Endothelial cell of umbilical vein (primary cell): ENCODE measurements at regions not wholly inside any gene's neighbourhood (a gene's known extent, or its start where the extent isn't known, plus 50 kb on each side); places are given as distances from the start of the nearest gene placed in this dataset.

Experiments used
- BruUV-seq: library from RNA; stranded (reverse); fragments of 400-500 nt; replicated peaks from 2 replicates; lab custom pipeline; 2021; lab: Mats Ljungman, UMichigan
- CTCF ChIA-PET: fragments of 300-600, 350-600 bp; sonication (Branson Sonifier 250); formaldehyde crosslinking; loops from one replicate; lab custom pipeline; 2021; ENCODE audit warnings: antibody characterized with exemption, inconsistent platforms; lab: Charles Lee
- POLR2A ChIA-PET: fragments of 300-600, 350-600 bp; sonication (Branson Sonifier 250); formaldehyde crosslinking; loops from one replicate; lab custom pipeline; 2021; ENCODE audit warnings: antibody characterized with exemption, inconsistent platforms; lab: Charles Lee
- DNase-seq: peaks from one replicate; pipeline ENCODE4 v3.0.0-alpha.2; 2011; ENCODE audit warnings: low read depth, low spot score
- FAIRE-seq: peaks from 2 replicates; lab custom pipeline; 2011; peaks lifted over from hg19 to GRCh38; lab: Jason Lieb, UNC
- H2AFZ ChIP-seq: 2 replicates; pipeline ENCODE4 v1.6.0; 2012; ENCODE audit warnings: low read depth, low read length, control low read depth, inconsistent platforms
- H3K27ac ChIP-seq: 2 replicates; pipeline ENCODE4 v1.5.1; 2011; ENCODE audit warnings: low read depth, mild to moderate bottlenecking, control low read depth, low read length, moderate library complexity; ENCODE audit not compliant: insufficient read depth
- H3K27me3 ChIP-seq, 2 experiments: 2 replicates each; pipeline versions ENCODE4 v1.6.0 to v1.6.1; 2011; ENCODE audit warnings: low read length in 2 of 2, mixed read lengths in 1 of 2; ENCODE audit not compliant: control insufficient read depth in 2 of 2, insufficient read depth in 2 of 2
- H3K36me3 ChIP-seq, 2 experiments: 2 replicates in 1 of 2; 3 replicates in 1 of 2; pipeline ENCODE4 v1.5.1; 2011; ENCODE audit warnings: low read length in 2 of 2, mild to moderate bottlenecking in 1 of 2, moderate library complexity in 1 of 2; ENCODE audit not compliant: control insufficient read depth in 2 of 2, insufficient read depth in 2 of 2; ENCODE audit errors: extremely low read depth in 1 of 2
- H3K4me1 ChIP-seq: 3 replicates; pipeline ENCODE4 v1.5.1; 2011; ENCODE audit warnings: mild to moderate bottlenecking, low read length; ENCODE audit not compliant: control insufficient read depth, insufficient read depth; ENCODE audit errors: extremely low read depth
- H3K4me2 ChIP-seq: 2 replicates; pipeline ENCODE4 v1.6.1; 2011; ENCODE audit warnings: low read length, control low read depth, mixed read lengths; ENCODE audit not compliant: insufficient read depth
- H3K4me3 ChIP-seq, 3 experiments: fragments of 200-600 bp in 1 of 3; sonication (generic), shearing (Covaris generic) in 1 of 3; replicated peaks in 1 of 3; 2 replicates each; pipeline ENCODE4 v1.5.1; 2011 to 2016; ENCODE audit warnings: control low read depth in 3 of 3, low read length in 3 of 3, mild to moderate bottlenecking in 2 of 3, inconsistent platforms in 1 of 3, low read depth in 1 of 3, moderate library complexity in 1 of 3; ENCODE audit not compliant: insufficient read depth in 1 of 3
- H3K79me2 ChIP-seq: 2 replicates; pipeline ENCODE4 v1.6.0; 2012; ENCODE audit warnings: low read length, inconsistent platforms; ENCODE audit not compliant: control insufficient read depth, insufficient read depth
- H3K9ac ChIP-seq: replicated peaks from 2 replicates; pipeline ENCODE3; 2011; ENCODE audit warnings: low read length, control low read depth; ENCODE audit not compliant: insufficient read depth; ENCODE audit errors: extremely low read depth
- H3K9me1 ChIP-seq: replicated peaks from 3 replicates; pipeline ENCODE4 v1.6.0; 2011; ENCODE audit warnings: mild to moderate bottlenecking, low read length; ENCODE audit not compliant: control insufficient read depth, insufficient read depth; ENCODE audit errors: extremely low read depth
- H3K9me3 ChIP-seq: replicated peaks from 2 replicates; pipeline ENCODE4 v1.5.1; 2012; ENCODE audit warnings: low read length, inconsistent platforms; ENCODE audit not compliant: control insufficient read depth, insufficient read depth
- H4K20me1 ChIP-seq: replicated peaks from 2 replicates; pipeline ENCODE3; 2011; ENCODE audit warnings: mild to moderate bottlenecking, low read length; ENCODE audit not compliant: control insufficient read depth, insufficient read depth; ENCODE audit errors: extremely low read depth
- EZH2 ChIP-seq: IDR thresholded peaks from 2 replicates; pipeline ENCODE4 v1.6.1; 2012; ENCODE audit warnings: borderline replicate concordance, low read depth, mild to moderate bottlenecking, moderate library complexity, low read length, inconsistent platforms; ENCODE audit not compliant: severe bottlenecking
- FOS ChIP-seq: IDR thresholded peaks from 2 replicates; pipeline ENCODE4 v1.6.1; 2011; ENCODE audit warnings: mild to moderate bottlenecking, low read length, moderate library complexity, borderline replicate concordance; ENCODE audit not compliant: insufficient read depth
- GATA2 ChIP-seq: IDR thresholded peaks from 2 replicates; pipeline ENCODE4 v1.7.0; 2011; ENCODE audit warnings: low read depth, mild to moderate bottlenecking, moderate library complexity, mixed read lengths, low read length; ENCODE audit not compliant: insufficient read length, insufficient read depth
- JUN ChIP-seq: IDR thresholded peaks from 2 replicates; pipeline ENCODE4 v1.6.1; 2011; ENCODE audit warnings: borderline replicate concordance, low read depth; ENCODE audit not compliant: insufficient read length, insufficient read depth
- MYC ChIP-seq: IDR thresholded peaks from one replicate; pipeline ENCODE4 v1.6.1; 2011; ENCODE audit warnings: mild to moderate bottlenecking, low read depth, low read length
- POLR2A ChIP-seq: IDR thresholded peaks from 2 replicates; pipeline ENCODE4 v1.6.1; 2012; ENCODE audit warnings: low read depth, mild to moderate bottlenecking, control low read depth, low read length
- POLR2AphosphoS5 ChIP-seq: IDR thresholded peaks from 2 replicates; pipeline ENCODE4 v1.6.1; 2012; ENCODE audit warnings: low read depth, mild to moderate bottlenecking, control low read depth, low read length, moderate library complexity; ENCODE audit not compliant: insufficient read depth
- dilution Hi-C: fragments of 300-500 bp; cut with MboI; formaldehyde crosslinking; loops from one replicate; pipeline ENCODE4 v1.15.0; 2019; ENCODE audit warnings: low sequenced_read_pairs; ENCODE audit not compliant: extremely low pct_ligation_motif_present
- intact Hi-C: fragments of 100-400 bp; cut with micrococcal nuclease; formaldehyde crosslinking; loops from one replicate; pipeline ENCODE4 v1.10.0; 2022
- TF ChIP-seq, protein P1 (sequence below): IDR thresholded peaks from 2 replicates; pipeline ENCODE4 v1.6.1; 2011; ENCODE audit not compliant: insufficient read depth, insufficient read length
- TF ChIP-seq, protein P2 (sequence below), 2 donors: IDR thresholded peaks; 1 replicate in 1 of 2; 2 replicates in 1 of 2; pipeline ENCODE4 v1.5.1; 2011; ENCODE audit warnings: low read length in 2 of 2, mild to moderate bottlenecking in 2 of 2, moderate library complexity in 2 of 2, control low read depth in 1 of 2, inconsistent platforms in 1 of 2, low read depth in 1 of 2; ENCODE audit not compliant: insufficient read depth in 1 of 2; ENCODE audit errors: extremely low read depth in 1 of 2

DNA sequence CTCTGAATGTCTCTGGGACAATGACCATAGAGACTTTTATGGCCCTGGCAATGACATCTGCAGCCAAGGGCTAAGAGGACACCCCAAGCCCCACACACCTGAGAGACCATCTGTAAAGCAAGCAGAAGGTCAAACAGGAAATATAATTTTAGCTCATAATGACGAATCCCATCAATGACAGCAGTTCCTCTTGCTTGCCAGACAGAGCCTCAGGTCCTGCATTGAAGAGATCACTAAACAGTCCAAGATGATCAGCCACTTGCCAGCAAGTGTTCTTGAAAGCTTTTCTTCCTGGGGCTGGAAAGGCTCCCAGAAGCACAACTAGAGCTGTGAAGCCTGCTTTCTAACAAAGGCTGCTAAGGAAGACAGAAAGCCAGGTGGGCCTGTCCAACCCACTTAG is 993.7 kb upstream of the AUTS2 start:
- no peak overlapping the region for H2AFZ ChIP-seq
- no peak overlapping the region for H3K4me2 ChIP-seq
- dilution Hi-C loops: no loop called here
- H3K27ac ChIP-seq: no peak overlapping the region
- no peak overlapping the region for H3K9ac ChIP-seq
- no peaks in the 10 kb centered on the region for H3K36me3 ChIP-seq
- no peaks in the 10 kb centered on the region for H3K79me2 ChIP-seq
- no peaks in the 10 kb centered on the region for H3K9me1 ChIP-seq
- CTCF ChIA-PET: no interaction called here
- no peak for TF ChIP-seq POLR2A
- TF ChIP-seq, protein P1, sequence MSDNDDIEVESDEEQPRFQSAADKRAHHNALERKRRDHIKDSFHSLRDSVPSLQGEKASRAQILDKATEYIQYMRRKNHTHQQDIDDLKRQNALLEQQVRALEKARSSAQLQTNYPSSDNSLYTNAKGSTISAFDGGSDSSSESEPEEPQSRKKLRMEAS: no peak
- TF ChIP-seq MYC: no peak
- TF ChIP-seq EZH2: no peak
- TF ChIP-seq, protein P2, sequence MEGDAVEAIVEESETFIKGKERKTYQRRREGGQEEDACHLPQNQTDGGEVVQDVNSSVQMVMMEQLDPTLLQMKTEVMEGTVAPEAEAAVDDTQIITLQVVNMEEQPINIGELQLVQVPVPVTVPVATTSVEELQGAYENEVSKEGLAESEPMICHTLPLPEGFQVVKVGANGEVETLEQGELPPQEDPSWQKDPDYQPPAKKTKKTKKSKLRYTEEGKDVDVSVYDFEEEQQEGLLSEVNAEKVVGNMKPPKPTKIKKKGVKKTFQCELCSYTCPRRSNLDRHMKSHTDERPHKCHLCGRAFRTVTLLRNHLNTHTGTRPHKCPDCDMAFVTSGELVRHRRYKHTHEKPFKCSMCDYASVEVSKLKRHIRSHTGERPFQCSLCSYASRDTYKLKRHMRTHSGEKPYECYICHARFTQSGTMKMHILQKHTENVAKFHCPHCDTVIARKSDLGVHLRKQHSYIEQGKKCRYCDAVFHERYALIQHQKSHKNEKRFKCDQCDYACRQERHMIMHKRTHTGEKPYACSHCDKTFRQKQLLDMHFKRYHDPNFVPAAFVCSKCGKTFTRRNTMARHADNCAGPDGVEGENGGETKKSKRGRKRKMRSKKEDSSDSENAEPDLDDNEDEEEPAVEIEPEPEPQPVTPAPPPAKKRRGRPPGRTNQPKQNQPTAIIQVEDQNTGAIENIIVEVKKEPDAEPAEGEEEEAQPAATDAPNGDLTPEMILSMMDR (IDR thresholded peaks at IDR 0.05; ENCODE audit: extremely low read depth in 1 of 2, insufficient read depth in 1 of 2, low read depth in 1 of 2, low read length in 2 of 2): no peak
- no peak for TF ChIP-seq JUN
- TF ChIP-seq GATA2: no peak
- TF ChIP-seq FOS: no peak
- no peak for TF ChIP-seq POLR2AphosphoS5
- H3K4me1 ChIP-seq: no peaks in the 10 kb centered on the region
- intact Hi-C loops: no loop called here
- DNase-seq (no peak), FAIRE-seq (no peak)
- H3K4me3 ChIP-seq: no peak overlapping the region
- no peaks in the 10 kb centered on the region for H4K20me1 ChIP-seq
- no peaks in the 10 kb centered on the region for H3K27me3 ChIP-seq
- POLR2A ChIA-PET: no interaction called here
- BruUV-seq: no TSS peak
- peaks cover 4% of the 10 kb centered on the region for H3K9me3 ChIP-seq
